ENCODE measurements at regions not wholly inside any gene's neighbourhood (a gene's known extent, or its start where the extent isn't known, plus 50 kb on each side); places are given as distances from the start of the nearest gene placed in this dataset.

DNA sequence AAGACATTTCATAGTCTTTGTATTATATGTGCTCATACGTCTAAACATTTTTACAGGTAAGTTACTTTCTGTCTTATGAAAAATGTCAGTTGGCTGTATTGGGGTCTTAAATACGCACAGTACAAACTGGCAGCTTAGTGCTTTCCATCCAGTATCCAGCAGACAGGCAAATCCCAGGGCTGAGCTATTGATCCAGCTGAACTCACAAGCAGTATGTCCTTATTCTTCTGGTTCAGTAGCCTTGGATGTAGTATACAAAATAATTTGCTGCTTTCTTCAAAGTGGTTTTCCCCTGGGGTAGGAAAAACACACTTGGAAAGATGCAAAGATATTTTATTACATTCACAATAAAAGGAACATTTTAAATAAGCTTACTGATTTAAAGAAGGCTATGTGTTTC lies 617.2 kb downstream of the NR2F1-AS1 start:
- no peak overlapping the region for H3K4me3 ChIP-seq (ENCODE audit: low read depth, low read length)
- no peak for DNase-seq (ENCODE audit: low read depth)
- TF ChIP-seq, protein P1, sequence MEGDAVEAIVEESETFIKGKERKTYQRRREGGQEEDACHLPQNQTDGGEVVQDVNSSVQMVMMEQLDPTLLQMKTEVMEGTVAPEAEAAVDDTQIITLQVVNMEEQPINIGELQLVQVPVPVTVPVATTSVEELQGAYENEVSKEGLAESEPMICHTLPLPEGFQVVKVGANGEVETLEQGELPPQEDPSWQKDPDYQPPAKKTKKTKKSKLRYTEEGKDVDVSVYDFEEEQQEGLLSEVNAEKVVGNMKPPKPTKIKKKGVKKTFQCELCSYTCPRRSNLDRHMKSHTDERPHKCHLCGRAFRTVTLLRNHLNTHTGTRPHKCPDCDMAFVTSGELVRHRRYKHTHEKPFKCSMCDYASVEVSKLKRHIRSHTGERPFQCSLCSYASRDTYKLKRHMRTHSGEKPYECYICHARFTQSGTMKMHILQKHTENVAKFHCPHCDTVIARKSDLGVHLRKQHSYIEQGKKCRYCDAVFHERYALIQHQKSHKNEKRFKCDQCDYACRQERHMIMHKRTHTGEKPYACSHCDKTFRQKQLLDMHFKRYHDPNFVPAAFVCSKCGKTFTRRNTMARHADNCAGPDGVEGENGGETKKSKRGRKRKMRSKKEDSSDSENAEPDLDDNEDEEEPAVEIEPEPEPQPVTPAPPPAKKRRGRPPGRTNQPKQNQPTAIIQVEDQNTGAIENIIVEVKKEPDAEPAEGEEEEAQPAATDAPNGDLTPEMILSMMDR (IDR thresholded peaks at IDR 0.05; ENCODE audit: low read depth, low read length, missing control alignments), result no peak
- in situ Hi-C loops (cut with HindIII; ENCODE audit: low sequenced_read_pairs), result no loop called here

DNA sequence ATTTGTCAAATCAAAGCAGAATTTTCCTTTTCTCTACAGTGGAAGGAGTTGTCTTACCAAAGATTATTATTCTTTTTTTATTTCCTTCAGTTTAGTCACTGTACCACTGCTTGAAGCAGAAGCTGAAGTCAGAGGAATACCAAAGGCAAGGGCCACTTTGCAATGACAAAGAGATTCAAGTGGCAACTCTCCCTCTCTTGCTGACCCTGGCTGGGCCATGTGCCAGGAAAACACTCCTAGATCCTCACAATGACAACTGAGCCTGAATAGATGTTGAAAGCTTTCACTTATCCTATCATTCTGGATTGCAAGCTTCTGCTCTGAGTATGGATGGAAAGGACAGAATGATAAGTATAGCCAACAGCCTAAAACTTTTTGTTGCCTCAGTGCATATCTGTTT lies 618.3 kb downstream of the NR2F1-AS1 start:
- in situ Hi-C loops (cut with HindIII; ENCODE audit: low sequenced_read_pairs), result no loop called here
- DNase-seq (ENCODE audit: low read depth), result no peak
- TF ChIP-seq, protein P1 (IDR thresholded peaks at IDR 0.05; ENCODE audit: low read depth, low read length, missing control alignments), result no peak
- no peak overlapping the region for H3K4me3 ChIP-seq (ENCODE audit: low read depth, low read length)

DNA sequence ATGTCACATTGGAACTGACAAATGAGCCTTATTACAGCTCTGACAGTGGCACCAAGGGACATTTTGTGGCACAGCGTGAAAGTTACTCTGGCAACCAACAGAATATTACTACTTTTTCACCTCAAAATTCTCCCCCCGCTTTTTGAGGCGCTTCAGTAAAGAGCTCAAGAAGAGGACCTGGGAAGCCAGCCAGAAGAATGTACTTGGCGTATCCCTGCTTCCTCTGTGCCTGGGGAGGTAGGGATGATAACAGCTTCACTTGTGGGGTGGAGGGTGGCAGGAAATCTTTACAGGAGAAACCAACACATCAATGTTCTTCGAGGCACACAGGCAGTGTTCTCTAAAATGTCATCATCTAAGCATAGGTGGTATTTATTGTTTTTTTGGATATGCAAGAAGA lies 624.1 kb downstream of the NR2F1-AS1 start:
- in situ Hi-C loops (cut with HindIII; ENCODE audit: low sequenced_read_pairs), result no loop called here
- TF ChIP-seq, protein P1 (IDR thresholded peaks at IDR 0.05; ENCODE audit: low read depth, low read length, missing control alignments), result no peak
- no peak for DNase-seq (ENCODE audit: low read depth)
- H3K4me3 ChIP-seq (ENCODE audit: low read depth, low read length), result no peak overlapping the region

DNA sequence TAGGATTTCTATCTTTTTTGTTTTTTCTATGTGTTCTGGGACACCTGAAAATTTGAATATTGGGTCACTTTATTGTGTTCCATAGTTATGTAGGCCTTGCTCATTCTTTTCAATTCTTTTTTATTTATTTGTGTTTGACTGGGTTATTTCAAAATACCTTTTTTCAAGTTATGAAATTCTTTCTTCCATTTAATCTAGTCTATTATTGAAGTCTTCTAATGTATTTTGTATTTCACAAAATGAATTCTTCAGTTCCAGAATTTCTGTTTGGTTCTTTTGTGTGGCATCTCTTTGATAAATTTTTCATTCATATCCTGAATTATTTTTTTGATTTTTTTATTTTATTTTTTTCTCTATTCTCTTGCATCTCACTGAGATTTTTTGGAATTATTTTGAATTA lies 628.8 kb downstream of the NR2F1-AS1 start:
- in situ Hi-C loops (cut with HindIII; ENCODE audit: low sequenced_read_pairs), result no loop called here
- DNase-seq (ENCODE audit: low read depth), result no peak
- TF ChIP-seq, protein P1 (IDR thresholded peaks at IDR 0.05; ENCODE audit: low read depth, low read length, missing control alignments), result no peak

DNA sequence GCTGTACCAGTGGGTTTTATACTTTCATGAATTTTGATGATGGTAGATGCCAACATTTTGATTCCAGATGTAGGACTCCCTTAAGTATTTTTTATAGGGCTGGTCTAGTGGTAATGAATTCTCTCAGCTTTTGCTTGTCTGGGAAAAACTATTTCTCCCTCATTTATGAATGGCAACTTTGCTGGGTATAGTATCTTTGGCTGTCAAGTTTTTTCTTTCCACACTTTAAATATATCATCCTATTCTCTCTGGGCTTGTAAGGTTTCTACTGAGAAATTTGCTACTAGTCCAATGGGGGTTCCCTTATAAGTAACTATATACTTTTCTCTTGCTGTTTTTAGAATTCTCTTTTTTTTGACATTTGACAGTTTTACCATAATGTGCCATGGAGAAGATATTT lies 629.3 kb downstream of the NR2F1-AS1 start:
- in situ Hi-C loops (cut with HindIII; ENCODE audit: low sequenced_read_pairs), result no loop called here

More for the DNA sequence above, 628.8 kb downstream of the NR2F1-AS1 start:
- H3K4me3 ChIP-seq (ENCODE audit: low read depth, low read length), result no peak overlapping the region

DNA sequence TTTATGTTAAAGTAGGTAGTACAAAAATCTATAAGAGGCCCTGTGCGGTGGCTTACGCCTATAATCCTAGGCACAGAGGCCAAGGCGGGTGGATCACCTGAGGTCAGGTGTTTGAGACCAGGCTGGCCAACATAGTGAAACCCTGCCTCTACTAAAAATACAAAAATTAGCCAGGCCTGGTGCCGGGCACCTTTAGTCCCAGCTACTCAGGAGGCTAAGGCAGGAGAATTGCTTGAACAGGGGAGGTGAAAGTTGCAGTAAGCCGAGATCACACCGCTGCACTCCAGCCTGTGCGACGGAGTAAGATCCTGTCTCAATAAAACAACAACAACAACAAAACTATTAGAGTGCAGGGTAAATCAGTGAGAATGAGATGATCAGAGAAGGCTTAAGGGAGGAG lies 634.5 kb downstream of the NR2F1-AS1 start:
- TF ChIP-seq, protein P1 (IDR thresholded peaks at IDR 0.05; ENCODE audit: low read depth, low read length, missing control alignments), result no peak
- H3K4me3 ChIP-seq (ENCODE audit: low read depth, low read length), result no peak overlapping the region
- in situ Hi-C loops (cut with HindIII; ENCODE audit: low sequenced_read_pairs), result no loop called here
- DNase-seq (ENCODE audit: low read depth), result no peak

More for the DNA sequence above, 629.3 kb downstream of the NR2F1-AS1 start:
- DNase-seq (ENCODE audit: low read depth), result no peak
- TF ChIP-seq, protein P1 (IDR thresholded peaks at IDR 0.05; ENCODE audit: low read depth, low read length, missing control alignments), result no peak
- no peak overlapping the region for H3K4me3 ChIP-seq (ENCODE audit: low read depth, low read length)

All from astrocyte of the cerebellum (primary cell).